Chondrocyte (in vitro differentiated cells): ENCODE measurements at regions not wholly inside any gene's neighbourhood (a gene's known extent, or its start where the extent isn't known, plus 50 kb on each side); places are given as distances from the start of the nearest gene placed in this dataset.
"Not testable (repeated sequence)": the region's sequence is repeated elsewhere in the genome, so short reads cannot be mapped to it uniquely, and the experiment has no call there.

Experiments used
- DNase-seq: peaks from one replicate; pipeline ENCODE4 v3.0.0; 2021; ENCODE audit warnings: mixed read lengths, low spot score
- H3K27ac Mint-ChIP-seq: one replicate; pipeline ENCODE4 v1.8.0; 2021; ENCODE audit warnings: mild to moderate bottlenecking, moderate library complexity, mixed read lengths; ENCODE audit not compliant: unreplicated experiment
- H3K27me3 Mint-ChIP-seq: 2 replicates; pipeline ENCODE4 v1.8.0; 2021; ENCODE audit warnings: low read depth, mixed read lengths
- H3K36me3 Mint-ChIP-seq: 2 replicates; pipeline ENCODE4 v1.8.0; 2021; ENCODE audit warnings: low read depth, mixed read lengths
- H3K4me1 Mint-ChIP-seq: 2 replicates; pipeline ENCODE4 v1.8.0; 2021; ENCODE audit warnings: low read depth, mild to moderate bottlenecking, mixed read lengths
- H3K4me3 Mint-ChIP-seq: one replicate; pipeline ENCODE4 v1.8.0; 2021; ENCODE audit warnings: mild to moderate bottlenecking, moderate library complexity, mixed read lengths; ENCODE audit not compliant: unreplicated experiment
- H3K9me3 Mint-ChIP-seq: 2 replicates; pipeline ENCODE4 v1.8.0; 2021; ENCODE audit warnings: low read depth, mixed read lengths
- CTCF ChIP-seq: fragments of 200-600 bp; sonication (generic); IDR thresholded peaks from 2 replicates; pipeline ENCODE4 v1.5.0; 2021; ENCODE audit warnings: antibody characterized with exemption, mild to moderate bottlenecking, moderate library complexity

DNA sequence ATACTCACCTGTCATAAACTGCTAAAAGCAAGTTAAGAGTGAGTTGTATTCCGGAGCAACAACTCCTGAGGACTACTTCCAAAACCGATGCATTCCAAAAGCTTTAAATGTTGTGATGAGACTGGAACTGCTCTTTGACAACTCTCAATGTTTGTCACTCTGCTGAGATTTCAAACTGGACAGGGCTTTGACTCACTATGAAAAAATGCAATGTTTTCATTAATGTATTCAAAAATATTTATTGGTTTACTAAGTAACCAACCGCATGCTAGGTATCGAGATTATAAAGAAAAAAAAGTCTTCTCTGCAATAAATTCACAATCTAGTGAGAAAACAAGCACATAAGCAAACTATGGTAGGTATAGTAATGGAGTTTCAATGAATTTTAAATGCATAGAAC lies 107.9 kb upstream of the GNAI1 start:
- Mint-ChIP-seq H3K4me3 (no peak overlapping the region), H3K27ac (no peak overlapping the region), H3K27me3 (peaks cover 4% of the 10 kb centered on the region), H3K36me3 (peaks cover 4% of the 10 kb centered on the region), H3K9me3 (peaks cover 13% of the 10 kb centered on the region), H3K4me1 (no peaks in the 10 kb centered on the region)
- TF ChIP-seq CTCF = no peak
- no peak for DNase-seq

GRCh38 chr7:80020277-80020676 lies 114.4 kb upstream of the GNAI1 start:
- H3K9me3 Mint-ChIP-seq = peaks cover 19% of the 10 kb centered on the region
- DNase-seq, H3K4me1 Mint-ChIP-seq, H3K36me3 Mint-ChIP-seq, H3K27ac Mint-ChIP-seq, H3K4me3 Mint-ChIP-seq, H3K27me3 Mint-ChIP-seq: not testable (repeated sequence)

GRCh38 chr7:80019809-80020207 lies 114.8 kb upstream of the GNAI1 start:
- not testable (repeated sequence) for DNase-seq, H3K4me1 Mint-ChIP-seq, H3K4me3 Mint-ChIP-seq, H3K27ac Mint-ChIP-seq, H3K36me3 Mint-ChIP-seq, H3K27me3 Mint-ChIP-seq
- H3K9me3 Mint-ChIP-seq = peaks cover 19% of the 10 kb centered on the region

DNA sequence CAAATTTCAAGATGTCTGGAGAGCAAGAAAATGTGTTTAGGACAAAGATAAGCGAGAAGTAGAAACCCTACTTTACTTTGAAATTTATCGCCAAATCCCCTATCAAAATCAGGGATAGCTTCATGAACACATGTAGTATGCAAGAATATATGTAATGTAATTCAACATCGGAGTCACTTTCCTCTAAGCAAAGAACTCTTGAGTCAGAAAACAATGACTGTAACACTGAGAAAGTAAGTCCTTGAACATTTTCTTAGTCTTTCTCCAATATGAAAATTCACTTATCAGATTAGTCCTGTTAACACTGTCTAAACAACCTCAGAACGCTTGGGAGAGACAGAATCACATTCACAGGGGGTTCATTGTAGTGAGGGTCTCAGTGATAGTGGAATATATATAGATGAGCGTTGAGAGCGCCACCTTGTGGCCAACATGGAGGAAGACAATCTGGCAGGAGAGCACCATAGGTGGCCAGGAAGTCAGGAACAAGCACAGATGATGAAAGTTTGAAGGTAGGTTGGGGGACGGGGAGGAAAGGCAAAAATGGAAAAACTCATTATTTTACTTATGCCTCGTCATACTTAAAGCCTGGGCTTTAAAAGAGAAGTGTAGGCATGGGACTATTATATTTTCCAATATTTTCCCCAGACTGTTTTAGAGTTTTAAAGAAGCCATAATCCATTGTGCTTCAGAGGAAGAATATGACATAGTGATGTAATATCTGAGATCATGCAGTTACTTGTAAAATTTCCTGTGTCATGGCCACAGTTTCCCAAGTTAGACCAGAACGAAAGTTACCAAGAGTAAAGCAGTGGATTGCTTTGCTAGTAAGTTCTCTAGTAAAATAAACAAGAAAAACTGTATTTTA lies 115.5 kb upstream of the GNAI1 start:
- Mint-ChIP-seq H3K36me3 (peaks cover 4% of the 10 kb centered on the region), H3K4me3 (no peak overlapping the region), H3K4me1 (peaks cover 3% of the 10 kb centered on the region), H3K27me3 (no peaks in the 10 kb centered on the region), H3K27ac (no peak overlapping the region), H3K9me3 (peaks cover 22% of the 10 kb centered on the region)
- no peak for DNase-seq
- TF ChIP-seq CTCF = peak; percentile 99

- TF ChIP-seq CTCF = no peak
- peaks cover 4% of the 10 kb centered on the region for H3K4me1 Mint-ChIP-seq
- no peaks in the 10 kb centered on the region for H3K27me3 Mint-ChIP-seq
- no peak overlapping the region for H3K27ac Mint-ChIP-seq
- H3K4me3 Mint-ChIP-seq = no peak overlapping the region
- H3K9me3 Mint-ChIP-seq = peaks cover 16% of the 10 kb centered on the region
- peaks cover under 1% of the 10 kb centered on the region for H3K36me3 Mint-ChIP-seq
- DNase-seq = no peak
These were observed 117.4 kb upstream of the GNAI1 start for GRCh38 chr7:80017101-80017698.

DNA sequence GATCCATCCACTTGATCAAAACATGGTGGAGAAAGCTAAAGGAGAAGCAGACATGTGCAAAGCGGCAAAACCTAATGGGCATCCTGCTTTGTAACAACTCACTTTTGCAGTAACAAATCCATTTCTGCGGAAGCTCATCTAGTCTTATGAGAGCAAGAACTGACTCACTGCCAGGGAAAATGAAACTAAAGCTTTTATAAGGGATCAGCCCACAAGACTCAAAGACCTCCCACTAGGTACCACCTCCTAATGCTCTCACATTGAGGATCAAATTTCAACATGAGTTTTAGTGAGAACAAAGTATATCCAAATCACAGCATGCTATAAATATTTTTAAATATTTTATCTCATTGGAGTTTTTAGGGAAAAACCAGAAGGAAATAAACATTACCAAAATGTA lies 120.1 kb upstream of the GNAI1 start:
- no peak for DNase-seq
- H3K36me3 Mint-ChIP-seq = no peaks in the 10 kb centered on the region
- H3K4me3 Mint-ChIP-seq = no peak overlapping the region
- H3K27ac Mint-ChIP-seq = no peak overlapping the region
- TF ChIP-seq CTCF = no peak
- peaks cover 13% of the 10 kb centered on the region for H3K9me3 Mint-ChIP-seq
- peaks cover 15% of the 10 kb centered on the region for H3K27me3 Mint-ChIP-seq
- peaks cover 4% of the 10 kb centered on the region for H3K4me1 Mint-ChIP-seq
